COLO668 (cell line): ENCODE measurements at regions not wholly inside any gene's neighbourhood (a gene's known extent, or its start where the extent isn't known, plus 50 kb on each side); places are given as distances from the start of the nearest gene placed in this dataset.

Experiments
- DNase-seq: peaks from one replicate; lab custom pipeline; 2025; ENCODE audit not compliant: unreplicated experiment; lab: John Stamatoyannopoulos, UW

- no peak for DNase-seq
Observed at GRCh38 chr5:73375191-73375545, 73.4 kb downstream of the FOXD1 start.

GRCh38 chr5:73374520-73375190 lies 73.9 kb downstream of the FOXD1 start:
- DNase-seq, result no peak

- no peak for DNase-seq
Observed at GRCh38 chr5:73373814-73374510, 74.6 kb downstream of the FOXD1 start.

- no peak for DNase-seq
Observed at GRCh38 chr5:73370640-73371583, 77.7 kb downstream of the FOXD1 start.

GRCh38 chr5:73370095-73370494 lies 78.5 kb downstream of the FOXD1 start:
- no peak for DNase-seq

GRCh38 chr5:73369278-73369677 lies 79.3 kb downstream of the FOXD1 start:
- DNase-seq, result no peak

GRCh38 chr5:73367650-73368049 lies 80.9 kb downstream of the FOXD1 start:
- no peak for DNase-seq

GRCh38 chr5:73365990-73366667 lies 82.4 kb downstream of the FOXD1 start:
- no peak for DNase-seq

GRCh38 chr5:73365301-73365853 lies 83.2 kb downstream of the FOXD1 start:
- DNase-seq, result no peak

- DNase-seq, result no peak
Observed at GRCh38 chr5:73363911-73364730, 84.5 kb downstream of the FOXD1 start.

- DNase-seq, result no peak
Observed at GRCh38 chr5:73359395-73359794, 89.2 kb downstream of the FOXD1 start.

GRCh38 chr5:73358366-73358765 lies 90.2 kb downstream of the FOXD1 start:
- no peak for DNase-seq

GRCh38 chr5:73357576-73357975 lies 91.0 kb downstream of the FOXD1 start:
- no peak for DNase-seq

GRCh38 chr5:73355108-73355507 lies 93.5 kb downstream of the FOXD1 start:
- no peak for DNase-seq

GRCh38 chr5:73354406-73354805 lies 94.2 kb downstream of the FOXD1 start:
- no peak for DNase-seq

GRCh38 chr5:73352649-73353230 lies 95.8 kb downstream of the FOXD1 start:
- no peak for DNase-seq

GRCh38 chr5:73352243-73352642 lies 96.3 kb downstream of the FOXD1 start:
- no peak for DNase-seq

- no peak for DNase-seq
Observed at GRCh38 chr5:73351593-73351992, 97.0 kb downstream of the FOXD1 start.

- no peak for DNase-seq
Observed at GRCh38 chr5:73346878-73347408, 101.6 kb downstream of the FOXD1 start.
